Dedifferentiated amniotic fluid mesenchymal stem cell (primary cell): ENCODE measurements at regions not wholly inside any gene's neighbourhood (a gene's known extent, or its start where the extent isn't known, plus 50 kb on each side); places are given as distances from the start of the nearest gene placed in this dataset.
"Not testable (repeated sequence)": the region's sequence is repeated elsewhere in the genome, so short reads cannot be mapped to it uniquely, and the experiment has no call there.

Source experiments
- DNase-seq: peaks from one replicate; pipeline ENCODE4 v3.0.0-alpha.2; 2016; ENCODE audit errors: extremely low spot score

DNA sequence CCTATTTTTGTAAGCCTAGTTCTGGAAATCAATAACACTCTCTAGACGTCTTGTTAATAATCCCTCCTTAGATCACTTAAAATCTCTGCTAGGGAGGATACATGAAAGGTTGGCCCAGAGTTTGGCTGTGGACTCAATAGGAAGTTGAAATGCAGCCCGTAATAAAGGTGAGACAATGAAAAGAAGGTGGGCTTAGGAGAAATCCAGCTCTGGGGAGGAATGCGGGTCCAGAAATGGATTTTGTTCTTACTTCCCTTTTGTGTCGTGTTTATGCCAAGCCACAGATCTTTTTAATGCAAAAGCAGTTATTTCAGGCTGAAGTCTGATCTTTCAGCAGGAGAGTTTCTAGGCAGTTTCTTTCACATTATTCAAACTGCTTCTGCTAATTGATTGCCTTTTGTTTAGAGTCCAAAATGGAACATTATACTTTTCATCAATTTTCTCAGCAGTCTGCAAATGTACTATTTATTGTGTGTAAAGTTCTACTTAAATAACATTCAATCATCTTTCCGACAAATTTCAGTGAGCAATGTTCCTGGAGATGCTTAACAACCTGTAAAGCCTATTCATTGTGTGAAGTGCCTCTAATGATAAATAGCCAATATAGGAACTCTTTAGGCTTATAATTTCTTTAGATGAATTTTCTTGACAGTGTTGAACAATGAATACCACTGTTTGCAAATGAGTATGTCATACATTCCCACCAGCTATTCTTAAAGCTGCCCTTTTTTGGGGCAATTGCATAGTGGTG, 252.9 kb upstream of the KRR1 start:
- DNase-seq: no peak

- DNase-seq: no peak
These were observed 249.3 kb upstream of the KRR1 start for GRCh38 chr12:75760573-75761294.

- peak; percentile 61 for DNase-seq
These were observed 248.6 kb upstream of the KRR1 start for GRCh38 chr12:75759842-75760572.

GRCh38 chr12:75759196-75759595, 247.8 kb upstream of the KRR1 start:
- DNase-seq: no peak

DNA sequence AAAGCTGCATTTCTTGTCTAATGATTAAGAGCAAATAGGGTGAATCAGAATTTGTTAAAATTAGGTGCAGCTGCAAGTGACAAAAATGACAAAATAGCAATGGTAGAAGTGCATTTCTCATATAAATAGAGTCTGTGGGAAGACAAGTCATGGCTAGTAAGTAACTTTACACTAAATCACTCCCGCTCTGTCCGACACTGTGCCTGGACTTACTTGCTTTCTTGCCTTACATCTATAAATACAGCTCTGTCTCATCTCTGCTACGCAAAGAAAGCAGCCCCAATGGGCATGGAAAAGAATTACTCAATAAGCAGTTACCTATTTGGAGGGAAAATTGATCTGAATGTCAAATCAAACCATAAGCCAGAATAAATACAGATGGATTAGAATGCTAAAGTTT, 245.4 kb upstream of the KRR1 start:
- no peak for DNase-seq

DNA sequence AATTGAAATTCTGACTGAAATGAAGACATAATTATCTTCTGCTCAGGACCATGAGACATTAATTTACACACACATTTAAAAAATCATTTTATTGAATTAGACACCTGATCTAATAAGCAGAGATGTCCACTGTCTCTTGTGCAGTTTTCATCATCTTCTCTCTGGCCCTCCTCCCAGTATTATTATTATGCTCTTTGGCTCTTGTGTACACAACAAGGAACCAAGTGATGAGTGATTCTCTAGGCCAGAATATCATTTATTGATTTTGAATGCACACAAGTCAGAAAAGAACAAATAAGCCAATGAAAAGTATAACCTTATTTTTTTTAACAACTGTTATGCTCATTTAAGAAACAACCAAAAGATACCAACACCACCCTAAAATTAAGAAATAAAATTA, 244.7 kb upstream of the KRR1 start:
- DNase-seq: no peak

GRCh38 chr12:75754698-75755097, 243.3 kb upstream of the KRR1 start:
- DNase-seq: no peak

GRCh38 chr12:75754141-75754540, 242.7 kb upstream of the KRR1 start:
- DNase-seq: no peak

DNA sequence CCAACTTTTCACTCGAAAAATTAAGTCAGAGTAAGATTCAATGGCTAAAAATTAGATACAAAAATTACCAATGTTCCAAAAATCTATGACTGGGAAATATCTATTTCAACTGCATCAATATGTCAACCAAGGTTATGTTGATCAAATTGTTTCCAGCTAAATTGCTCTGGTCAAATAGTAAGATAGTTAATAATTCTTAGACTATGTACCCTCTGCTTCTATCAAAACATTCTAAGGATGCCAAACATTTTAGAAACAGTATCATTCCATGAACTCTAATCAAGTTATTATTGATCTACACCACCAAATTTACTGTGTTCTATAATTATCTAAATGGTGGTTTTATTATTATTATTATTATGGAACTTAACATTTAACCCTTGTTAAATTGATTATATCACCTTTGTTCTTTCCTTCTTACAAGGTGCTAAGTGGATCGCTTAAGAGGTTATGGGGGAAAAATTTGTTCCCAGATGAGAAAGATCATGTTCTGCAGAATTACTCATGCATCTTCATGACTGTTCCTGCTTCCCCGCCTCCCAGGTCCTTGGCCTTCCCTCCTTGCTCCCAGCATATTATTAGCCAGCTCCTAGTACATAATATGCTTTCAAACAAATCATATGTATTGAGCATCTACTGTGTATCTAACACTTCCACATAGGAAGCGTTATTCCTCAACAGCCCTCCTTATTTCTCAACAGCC, 240.5 kb upstream of the KRR1 start:
- DNase-seq: no peak

- peak; percentile 87 for DNase-seq
These were observed 239.4 kb upstream of the KRR1 start for GRCh38 chr12:75750716-75751306.

DNA sequence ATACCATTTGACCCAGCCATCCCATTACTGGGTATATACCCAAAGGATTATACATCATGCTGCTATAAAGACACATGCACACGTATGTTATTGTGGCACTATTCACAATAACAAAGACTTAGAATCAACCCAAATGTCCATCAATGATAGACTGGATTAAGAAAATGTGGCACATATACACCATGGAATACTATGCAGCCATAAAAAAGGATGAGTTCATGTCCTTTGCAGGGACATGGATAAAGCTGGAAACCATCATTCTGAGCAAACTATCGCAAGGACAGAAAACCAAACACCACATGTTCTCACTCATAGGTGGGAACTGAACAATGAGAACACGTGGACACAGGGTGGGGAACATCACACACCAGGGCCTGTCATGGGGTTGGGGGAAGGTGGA, 237.6 kb upstream of the KRR1 start:
- not testable (repeated sequence) for DNase-seq

GRCh38 chr12:75748136-75748535, 236.7 kb upstream of the KRR1 start:
- no peak for DNase-seq

DNA sequence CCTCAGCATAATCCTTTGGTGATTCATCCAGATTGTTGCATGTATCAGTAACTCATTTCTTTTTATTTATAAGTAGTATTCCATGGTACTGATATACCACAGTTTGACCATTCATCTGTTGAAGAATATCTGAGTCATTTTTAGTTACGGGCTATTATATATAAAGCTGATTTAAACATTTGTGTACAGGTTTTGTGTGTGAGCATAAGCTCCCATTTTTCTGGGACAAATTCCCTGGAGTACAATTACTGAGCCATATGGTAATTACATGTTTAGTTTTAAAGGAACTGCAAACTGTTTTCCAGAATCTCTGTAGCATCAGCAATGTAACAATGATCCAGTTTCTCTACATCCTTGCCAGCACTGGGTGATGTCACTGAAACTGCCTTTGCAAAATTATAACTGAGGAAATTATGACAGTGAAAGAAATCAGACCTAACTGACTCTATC, 236.2 kb upstream of the KRR1 start:
- DNase-seq: peak; percentile 58

- DNase-seq: no peak
These were observed 235.2 kb upstream of the KRR1 start for GRCh38 chr12:75746621-75747020.

DNA sequence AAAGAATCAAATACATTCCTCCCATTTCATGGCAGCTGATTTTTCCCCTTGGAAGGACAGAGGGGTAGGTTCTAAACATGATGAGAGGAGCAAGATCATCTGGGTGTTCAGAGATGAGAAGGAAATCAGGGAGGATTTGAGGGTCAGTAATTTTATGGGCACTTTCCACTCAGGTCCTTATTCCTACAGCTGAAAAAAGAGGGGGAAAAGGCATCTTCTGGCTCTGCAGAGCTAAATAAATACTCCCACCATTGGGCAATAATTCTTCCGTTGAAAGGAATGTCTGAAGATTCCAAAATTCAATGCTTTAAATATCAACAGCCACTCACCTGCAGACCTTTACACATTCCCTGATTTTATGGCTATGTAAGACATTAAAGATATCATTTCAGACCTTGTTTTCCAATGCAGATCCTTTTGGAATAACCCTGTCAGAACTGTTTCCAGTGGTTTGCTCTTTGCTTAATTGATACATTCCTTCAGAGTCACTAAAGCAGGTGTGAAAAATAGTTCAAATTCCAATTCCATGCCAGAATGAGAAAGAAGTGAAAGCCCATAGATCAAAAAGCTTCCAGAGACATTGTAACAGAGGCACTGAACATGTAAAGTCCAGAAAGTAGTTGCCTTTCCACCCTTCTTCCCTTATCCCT, 233.3 kb upstream of the KRR1 start:
- no peak for DNase-seq

- DNase-seq: no peak
These were observed 231.6 kb upstream of the KRR1 start for GRCh38 chr12:75742961-75743360.

GRCh38 chr12:75742048-75742447, 230.6 kb upstream of the KRR1 start:
- DNase-seq: no peak

DNA sequence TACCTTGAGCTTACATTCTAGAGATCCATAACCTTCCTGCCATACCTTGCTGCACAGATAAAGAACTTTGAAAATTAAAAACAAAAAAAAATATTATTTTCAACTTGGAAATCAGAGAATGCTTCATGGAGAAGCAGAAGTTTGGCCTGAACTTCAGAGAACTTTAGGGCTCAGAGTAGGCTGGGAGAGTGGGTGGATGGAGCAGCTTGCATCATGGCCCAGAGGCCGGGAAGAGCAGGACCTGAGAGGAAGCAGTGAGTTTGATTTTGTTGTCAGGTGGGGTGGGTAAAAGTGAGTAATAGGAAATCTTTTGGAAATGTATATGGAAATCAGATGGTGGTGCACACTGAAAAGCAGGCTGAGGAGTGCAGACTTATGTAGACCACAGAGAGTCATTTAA, 228.5 kb upstream of the KRR1 start:
- DNase-seq: no peak

- DNase-seq: not testable (repeated sequence)
These were observed 227.7 kb upstream of the KRR1 start for GRCh38 chr12:75739098-75739497.

DNA sequence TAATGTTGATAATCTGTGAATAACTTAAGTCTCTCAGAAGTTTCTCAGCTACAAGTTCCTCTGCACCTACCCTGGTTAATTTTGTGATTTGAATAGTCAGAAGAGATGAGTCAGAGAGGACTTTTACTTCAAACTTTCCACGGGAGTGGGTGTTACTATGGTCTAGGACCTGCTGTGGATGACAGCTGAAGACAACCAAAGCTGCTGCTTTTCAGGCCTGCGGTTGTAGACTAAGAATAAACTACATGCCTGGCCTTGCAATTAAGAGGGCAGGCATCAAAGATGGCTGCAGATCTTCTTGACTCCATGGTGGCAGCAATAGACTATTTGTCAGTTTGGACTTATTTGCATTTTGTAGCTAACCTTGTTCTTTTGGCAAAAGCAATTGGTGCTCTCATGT, 227.1 kb upstream of the KRR1 start:
- DNase-seq: no peak

DNA sequence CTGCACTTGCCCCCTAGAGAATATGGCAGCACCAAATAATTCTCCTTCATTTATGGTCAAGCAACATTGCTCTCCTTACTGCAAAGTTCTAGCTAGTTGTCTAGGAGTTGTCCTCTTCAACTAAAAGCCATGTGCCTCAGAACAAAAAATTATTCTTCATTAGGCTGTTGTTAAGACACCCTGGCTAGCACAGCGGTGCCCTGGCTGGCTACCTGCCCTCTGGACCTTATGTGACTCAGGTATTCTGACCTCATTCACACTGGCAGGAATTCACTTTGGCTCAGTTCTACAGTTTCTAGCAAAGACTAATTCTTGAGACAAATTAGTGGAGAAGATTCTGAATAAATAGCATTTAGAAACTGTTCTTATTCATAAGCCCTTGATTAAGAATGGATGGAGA, 224.4 kb upstream of the KRR1 start:
- no peak for DNase-seq
